Activated B cell treated with CpG ODN at 0.5 μM for 24 hours (primary cell): ENCODE measurements at regions not wholly inside any gene's neighbourhood (a gene's known extent, or its start where the extent isn't known, plus 50 kb on each side); places are given as distances from the start of the nearest gene placed in this dataset.

Experiments used
- ATAC-seq: fragments of 200-7000 bp; cut with Tn5 transposase; one replicate; pipeline ENCODE4 v1.10.0; 2021; ENCODE audit warnings: low read depth, mild to moderate bottlenecking, moderate library complexity
- CTCF ChIA-PET: fragments of 350-600 bp; sonication (Branson Sonifier 250); formaldehyde crosslinking; loops from one replicate; lab custom pipeline; 2021; ENCODE audit warnings: antibody characterized with exemption; lab: Charles Lee
- POLR2A ChIA-PET: fragments of 350-600 bp; sonication (Branson Sonifier 250); formaldehyde crosslinking; loops from one replicate; lab custom pipeline; 2021; ENCODE audit warnings: antibody characterized with exemption; lab: Charles Lee
- DNase-seq: peaks from one replicate; pipeline ENCODE4 v3.0.0; 2022
- H3K27ac Mint-ChIP-seq: one replicate; pipeline ENCODE4 v1.8.0; 2020; ENCODE audit warnings: mixed read lengths
- H3K27me3 Mint-ChIP-seq: one replicate; pipeline ENCODE4 v1.8.0; 2021; ENCODE audit warnings: mixed read lengths
- H3K36me3 Mint-ChIP-seq: one replicate; pipeline ENCODE4 v1.8.0; 2021; ENCODE audit warnings: low read depth, mixed read lengths
- H3K4me1 Mint-ChIP-seq: one replicate; pipeline ENCODE4 v1.8.0; 2021; ENCODE audit warnings: mixed read lengths
- H3K4me3 Mint-ChIP-seq: one replicate; pipeline ENCODE4 v1.8.0; 2020; ENCODE audit warnings: mild to moderate bottlenecking, mixed read lengths
- H3K9me3 Mint-ChIP-seq: one replicate; pipeline ENCODE4 v1.8.0; 2020; ENCODE audit warnings: mixed read lengths
- intact Hi-C: fragments of 100-400 bp; cut with micrococcal nuclease; formaldehyde crosslinking; loops from one replicate; pipeline ENCODE4 v1.15.1; 2024
- TF ChIP-seq, protein P1 (sequence below): fragments of 200-600 bp; IDR thresholded peaks from one replicate; pipeline ENCODE4 v1.8.0; 2022; ENCODE audit warnings: antibody characterized with exemption, mild to moderate bottlenecking

- Mint-ChIP-seq H3K4me1 (no peaks in the 10 kb centered on the region), H3K27me3 (no peaks in the 10 kb centered on the region), H3K4me3 (no peak overlapping the region), H3K27ac (no peak overlapping the region), H3K36me3 (no peaks in the 10 kb centered on the region), H3K9me3 (peaks cover 4% of the 10 kb centered on the region)
- CTCF ChIA-PET, result no interaction called here
- POLR2A ChIA-PET, result no interaction called here
- ATAC-seq (no peak), DNase-seq (no peak)
- TF ChIP-seq, protein P1, sequence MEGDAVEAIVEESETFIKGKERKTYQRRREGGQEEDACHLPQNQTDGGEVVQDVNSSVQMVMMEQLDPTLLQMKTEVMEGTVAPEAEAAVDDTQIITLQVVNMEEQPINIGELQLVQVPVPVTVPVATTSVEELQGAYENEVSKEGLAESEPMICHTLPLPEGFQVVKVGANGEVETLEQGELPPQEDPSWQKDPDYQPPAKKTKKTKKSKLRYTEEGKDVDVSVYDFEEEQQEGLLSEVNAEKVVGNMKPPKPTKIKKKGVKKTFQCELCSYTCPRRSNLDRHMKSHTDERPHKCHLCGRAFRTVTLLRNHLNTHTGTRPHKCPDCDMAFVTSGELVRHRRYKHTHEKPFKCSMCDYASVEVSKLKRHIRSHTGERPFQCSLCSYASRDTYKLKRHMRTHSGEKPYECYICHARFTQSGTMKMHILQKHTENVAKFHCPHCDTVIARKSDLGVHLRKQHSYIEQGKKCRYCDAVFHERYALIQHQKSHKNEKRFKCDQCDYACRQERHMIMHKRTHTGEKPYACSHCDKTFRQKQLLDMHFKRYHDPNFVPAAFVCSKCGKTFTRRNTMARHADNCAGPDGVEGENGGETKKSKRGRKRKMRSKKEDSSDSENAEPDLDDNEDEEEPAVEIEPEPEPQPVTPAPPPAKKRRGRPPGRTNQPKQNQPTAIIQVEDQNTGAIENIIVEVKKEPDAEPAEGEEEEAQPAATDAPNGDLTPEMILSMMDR, result no peak
- intact Hi-C loops, result no loop called here
Observed at GRCh38 chr4:136754810-136755530, 777.3 kb downstream of the PCDH18 start.

GRCh38 chr4:136751556-136751955 is 780.7 kb downstream of the PCDH18 start:
- Mint-ChIP-seq H3K36me3 (no peaks in the 10 kb centered on the region), H3K27ac (no peak overlapping the region), H3K4me3 (no peak overlapping the region), H3K27me3 (no peaks in the 10 kb centered on the region), H3K4me1 (no peaks in the 10 kb centered on the region), H3K9me3 (peaks cover 5% of the 10 kb centered on the region)
- DNase-seq (no peak), ATAC-seq (no peak)
- ChIA-PET CTCF (no interaction called here), POLR2A (no interaction called here)
- TF ChIP-seq, protein P1, result no peak
- intact Hi-C loops, result no loop called here

GRCh38 chr4:136750897-136751296 is 781.4 kb downstream of the PCDH18 start:
- Mint-ChIP-seq H3K4me1 (no peaks in the 10 kb centered on the region), H3K27ac (no peak overlapping the region), H3K9me3 (peaks cover 5% of the 10 kb centered on the region), H3K27me3 (no peaks in the 10 kb centered on the region), H3K36me3 (no peaks in the 10 kb centered on the region), H3K4me3 (no peak overlapping the region)
- ATAC-seq (no peak), DNase-seq (no peak)
- ChIA-PET CTCF (no interaction called here), POLR2A (no interaction called here)
- TF ChIP-seq, protein P1, result no peak
- intact Hi-C loops, result no loop called here

DNA sequence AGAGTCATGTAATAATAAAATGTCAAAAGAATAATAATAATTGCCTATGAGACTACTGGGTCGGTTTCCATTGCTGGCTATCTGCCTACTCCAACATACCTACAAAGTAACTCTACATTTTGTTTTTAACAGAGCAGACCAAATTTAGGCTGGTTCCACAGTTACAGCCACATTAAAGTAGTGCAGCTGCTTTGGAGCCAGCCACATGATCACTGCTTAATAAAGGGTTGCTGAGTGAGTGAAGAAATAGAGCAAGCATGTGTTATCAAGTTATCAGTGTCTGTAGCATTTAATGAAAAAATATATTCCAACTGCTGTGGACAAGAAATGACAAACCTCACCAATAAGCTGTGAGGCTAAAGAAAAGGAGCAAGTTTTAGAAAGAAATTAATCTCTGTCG is 782.3 kb downstream of the PCDH18 start:
- Mint-ChIP-seq H3K4me1 (no peaks in the 10 kb centered on the region), H3K4me3 (no peak overlapping the region), H3K27ac (no peak overlapping the region), H3K36me3 (no peaks in the 10 kb centered on the region), H3K27me3 (no peaks in the 10 kb centered on the region), H3K9me3 (peaks cover 5% of the 10 kb centered on the region)
- ATAC-seq (no peak), DNase-seq (no peak)
- ChIA-PET CTCF (no interaction called here), POLR2A (no interaction called here)
- intact Hi-C loops, result no loop called here
- TF ChIP-seq, protein P1, result no peak

DNA sequence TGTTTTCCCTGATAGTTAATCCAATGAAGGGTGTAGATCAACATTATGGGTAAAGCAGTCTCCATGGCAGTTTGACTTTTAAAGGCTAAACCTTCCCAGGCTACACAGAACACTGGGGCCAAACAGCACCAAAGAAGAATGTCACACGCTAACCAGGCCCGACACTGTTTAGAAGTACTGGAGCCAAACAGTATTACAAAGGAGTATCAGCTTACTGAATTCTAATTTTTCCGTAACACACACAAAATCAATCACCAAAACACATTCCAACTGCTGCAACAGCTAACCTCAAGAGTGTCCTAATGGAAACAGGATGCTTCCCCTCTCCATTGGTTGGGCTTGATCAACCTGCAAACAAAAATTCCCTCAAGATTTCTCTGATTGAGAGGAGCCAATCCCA is 783.5 kb downstream of the PCDH18 start:
- H3K4me3 Mint-ChIP-seq, result no peak overlapping the region
- CTCF ChIA-PET, result no interaction called here
- no peaks in the 10 kb centered on the region for H3K36me3 Mint-ChIP-seq
- intact Hi-C loops, result no loop called here
- H3K27ac Mint-ChIP-seq, result no peak overlapping the region
- peaks cover 5% of the 10 kb centered on the region for H3K9me3 Mint-ChIP-seq
- no peak for ATAC-seq
- POLR2A ChIA-PET, result no interaction called here
- no peaks in the 10 kb centered on the region for H3K4me1 Mint-ChIP-seq
- H3K27me3 Mint-ChIP-seq, result no peaks in the 10 kb centered on the region
- no peak for DNase-seq
- TF ChIP-seq, protein P1, result no peak
